WERI-Rb-1 (cell line): ENCODE measurements at regions not wholly inside any gene's neighbourhood (a gene's known extent, or its start where the extent isn't known, plus 50 kb on each side); places are given as distances from the start of the nearest gene placed in this dataset.

Experiments
- DNase-seq: peaks from one replicate; pipeline ENCODE4 v3.0.0-alpha.2; 2020
- H3K27ac ChIP-seq: fragments of 250-450 bp; sonication (Bioruptor Pico); 2 replicates; pipeline ENCODE4 v1.5.1; 2020; ENCODE audit warnings: mild to moderate bottlenecking, moderate library complexity
- H3K27me3 ChIP-seq: fragments of 250-450 bp; sonication (Bioruptor Pico); 2 replicates; pipeline ENCODE4 v1.5.1; 2021; ENCODE audit warnings: mild to moderate bottlenecking, low read depth, moderate library complexity; ENCODE audit not compliant: insufficient read depth, severe bottlenecking
- H3K36me3 ChIP-seq: fragments of 250-450 bp; sonication (Bioruptor Pico); 2 replicates; pipeline ENCODE4 v1.5.1; 2020; ENCODE audit warnings: mild to moderate bottlenecking, moderate library complexity
- H3K4me3 ChIP-seq: 2 replicates; pipeline ENCODE4 v1.5.1; 2011; ENCODE audit warnings: low read depth, mild to moderate bottlenecking, control low read depth, low read length
- H3K9me3 ChIP-seq: fragments of 250-450 bp; sonication (Bioruptor Pico); 2 replicates; pipeline ENCODE4 v1.5.1; 2021; ENCODE audit warnings: mild to moderate bottlenecking, moderate library complexity; ENCODE audit not compliant: severe bottlenecking
- CTCF ChIP-seq: IDR thresholded peaks from 2 replicates; pipeline ENCODE4 v1.5.1; 2011; ENCODE audit warnings: low read depth, mild to moderate bottlenecking, control low read depth, inconsistent platforms, low read length

- TF ChIP-seq CTCF, result no peak
- no peak overlapping the region for H3K4me3 ChIP-seq
- no peak overlapping the region for H3K27ac ChIP-seq
- no peaks in the 10 kb centered on the region for H3K27me3 ChIP-seq
- H3K9me3 ChIP-seq, result peaks cover 4% of the 10 kb centered on the region
- H3K36me3 ChIP-seq, result no peaks in the 10 kb centered on the region
- DNase-seq, result no peak
Observed at GRCh38 chr3:45277636-45278035, 51.5 kb upstream of the TMEM158 start.

GRCh38 chr3:45280232-45280631 is 54.1 kb upstream of the TMEM158 start:
- no peak for TF ChIP-seq CTCF
- Histone ChIP-seq H3K27ac (no peak overlapping the region), H3K36me3 (no peaks in the 10 kb centered on the region), H3K9me3 (peaks cover 6% of the 10 kb centered on the region), H3K4me3 (no peak overlapping the region), H3K27me3 (no peaks in the 10 kb centered on the region)
- no peak for DNase-seq

GRCh38 chr3:45280971-45281370 is 54.9 kb upstream of the TMEM158 start:
- no peak overlapping the region for H3K4me3 ChIP-seq
- H3K27me3 ChIP-seq, result no peaks in the 10 kb centered on the region
- no peaks in the 10 kb centered on the region for H3K36me3 ChIP-seq
- TF ChIP-seq CTCF, result no peak
- H3K9me3 ChIP-seq, result peaks cover 6% of the 10 kb centered on the region
- no peak overlapping the region for H3K27ac ChIP-seq
- DNase-seq, result no peak

DNA sequence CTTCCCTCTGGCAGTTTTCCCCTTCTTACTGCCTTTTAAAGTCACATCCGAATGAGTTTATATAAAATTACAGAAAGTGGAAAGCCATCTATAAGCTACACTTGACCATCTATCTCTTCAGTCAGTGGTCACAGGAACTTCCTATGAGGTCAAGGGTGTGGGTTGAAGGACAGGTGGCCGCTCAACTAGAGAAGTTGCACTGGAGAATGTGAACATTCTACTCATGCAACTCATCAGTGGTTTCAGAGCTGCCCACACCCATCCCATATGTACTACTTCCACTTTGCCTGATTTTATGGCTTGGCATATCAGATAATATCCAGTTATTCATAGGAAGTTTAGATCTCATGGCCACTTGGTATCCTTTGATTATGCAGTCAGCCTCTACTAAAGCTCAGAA is 57.4 kb upstream of the TMEM158 start:
- no peak for TF ChIP-seq CTCF
- H3K4me3 ChIP-seq, result no peak overlapping the region
- H3K27ac ChIP-seq, result no peak overlapping the region
- DNase-seq, result no peak
- H3K36me3 ChIP-seq, result no peaks in the 10 kb centered on the region
- peaks cover 6% of the 10 kb centered on the region for H3K9me3 ChIP-seq
- no peaks in the 10 kb centered on the region for H3K27me3 ChIP-seq

DNA sequence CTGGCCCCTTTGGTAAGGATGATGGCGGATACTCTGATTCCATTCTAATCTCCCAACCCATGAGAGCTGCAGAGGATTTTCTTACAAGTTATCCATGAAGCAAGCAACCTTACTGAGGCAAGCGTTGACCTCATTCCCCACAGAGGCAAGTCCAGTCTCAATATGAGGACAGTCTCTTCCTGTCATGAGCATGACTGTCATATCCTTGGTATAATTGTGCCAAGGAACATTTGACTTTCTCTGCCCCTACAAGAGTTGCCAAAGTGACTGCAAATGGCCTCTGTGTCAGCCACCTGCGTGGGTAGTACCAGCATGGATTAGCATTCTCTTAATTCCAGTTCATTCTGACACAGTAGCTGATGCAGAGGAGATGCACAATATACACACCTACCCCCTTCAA is 71.2 kb upstream of the TMEM158 start:
- Histone ChIP-seq H3K4me3 (no peak overlapping the region), H3K27me3 (no peaks in the 10 kb centered on the region), H3K36me3 (no peaks in the 10 kb centered on the region), H3K9me3 (peaks cover under 1% of the 10 kb centered on the region), H3K27ac (no peak overlapping the region)
- no peak for TF ChIP-seq CTCF
- no peak for DNase-seq

DNA sequence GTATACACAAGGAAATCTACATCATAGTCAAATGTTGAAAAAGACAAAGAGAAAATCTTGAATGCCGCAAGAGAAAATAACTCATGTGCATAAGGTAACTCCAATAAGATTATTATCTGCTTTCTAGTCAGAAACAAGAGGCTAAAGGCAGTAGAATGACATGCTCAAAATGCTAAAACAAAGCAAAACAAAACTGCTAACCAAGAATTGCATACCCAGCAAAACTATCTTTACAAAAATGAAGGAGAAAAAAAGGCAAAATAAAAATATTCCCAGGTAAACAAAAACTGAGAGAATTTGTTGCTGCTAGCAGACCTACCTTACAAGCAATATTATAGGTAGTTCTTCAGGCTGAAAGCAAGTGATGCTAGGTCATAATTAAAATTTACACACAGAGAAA is 76.4 kb upstream of the TMEM158 start:
- no peak overlapping the region for H3K27ac ChIP-seq
- no peak for TF ChIP-seq CTCF
- H3K9me3 ChIP-seq, result peaks cover 8% of the 10 kb centered on the region
- no peaks in the 10 kb centered on the region for H3K36me3 ChIP-seq
- no peak for DNase-seq
- no peak overlapping the region for H3K4me3 ChIP-seq
- H3K27me3 ChIP-seq, result no peaks in the 10 kb centered on the region
